ENCODE measurements at regions not wholly inside any gene's neighbourhood (a gene's known extent, or its start where the extent isn't known, plus 50 kb on each side); places are given as distances from the start of the nearest gene placed in this dataset.
A peak's percentile ranks its signal among the peaks of the same experiment; 100 is the strongest.

DNA sequence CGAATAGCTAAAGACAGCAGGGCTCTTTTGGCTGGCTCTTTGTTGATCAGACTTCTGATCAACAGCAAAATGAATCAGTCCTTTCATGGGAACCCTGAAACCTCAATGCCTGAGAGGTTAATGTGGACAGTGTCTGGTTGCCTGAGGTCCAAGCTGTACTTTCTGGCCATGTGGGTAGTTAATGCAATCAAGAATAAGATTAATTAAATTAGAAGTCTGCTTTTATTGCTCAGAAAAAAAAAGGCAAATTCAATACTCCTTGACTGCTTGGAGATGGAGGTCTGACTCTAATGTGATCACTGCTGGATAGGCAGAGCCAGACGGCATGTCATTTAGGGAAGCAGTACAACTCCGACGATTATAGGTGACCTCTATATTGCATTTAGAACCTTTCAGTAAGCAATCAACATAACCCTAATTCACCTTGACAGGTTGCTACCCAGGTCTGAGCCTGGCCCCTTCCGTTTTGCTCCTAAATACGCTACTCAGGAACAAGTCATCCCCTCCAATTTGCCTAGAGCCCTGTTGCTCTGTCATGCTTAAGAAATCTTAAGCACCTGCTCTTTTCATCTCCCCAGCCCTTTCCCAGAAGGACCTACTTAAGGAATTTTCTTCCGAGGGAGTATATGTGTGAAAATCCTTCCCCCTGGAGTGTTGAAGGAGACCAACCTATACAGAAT, 370.0 kb upstream of the SPTLC3 start:
- ATAC-seq = peak; percentile 22
- Histone ChIP-seq H3K4me3 (no peak overlapping the region), H3K27ac (no peak overlapping the region), H3K36me3 (no peaks in the 10 kb centered on the region), H3K4me1 (no peaks in the 10 kb centered on the region), H3K27me3 (no peaks in the 10 kb centered on the region), H3K9me3 (no peaks in the 10 kb centered on the region)
- intact Hi-C loops (cut with DNase I) = no loop called here
- no peak for DNase-seq
- TF ChIP-seq, protein P1, sequence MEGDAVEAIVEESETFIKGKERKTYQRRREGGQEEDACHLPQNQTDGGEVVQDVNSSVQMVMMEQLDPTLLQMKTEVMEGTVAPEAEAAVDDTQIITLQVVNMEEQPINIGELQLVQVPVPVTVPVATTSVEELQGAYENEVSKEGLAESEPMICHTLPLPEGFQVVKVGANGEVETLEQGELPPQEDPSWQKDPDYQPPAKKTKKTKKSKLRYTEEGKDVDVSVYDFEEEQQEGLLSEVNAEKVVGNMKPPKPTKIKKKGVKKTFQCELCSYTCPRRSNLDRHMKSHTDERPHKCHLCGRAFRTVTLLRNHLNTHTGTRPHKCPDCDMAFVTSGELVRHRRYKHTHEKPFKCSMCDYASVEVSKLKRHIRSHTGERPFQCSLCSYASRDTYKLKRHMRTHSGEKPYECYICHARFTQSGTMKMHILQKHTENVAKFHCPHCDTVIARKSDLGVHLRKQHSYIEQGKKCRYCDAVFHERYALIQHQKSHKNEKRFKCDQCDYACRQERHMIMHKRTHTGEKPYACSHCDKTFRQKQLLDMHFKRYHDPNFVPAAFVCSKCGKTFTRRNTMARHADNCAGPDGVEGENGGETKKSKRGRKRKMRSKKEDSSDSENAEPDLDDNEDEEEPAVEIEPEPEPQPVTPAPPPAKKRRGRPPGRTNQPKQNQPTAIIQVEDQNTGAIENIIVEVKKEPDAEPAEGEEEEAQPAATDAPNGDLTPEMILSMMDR (IDR thresholded peaks at IDR 0.05) = no peak

GRCh38 chr20:12640251-12640650, 368.5 kb upstream of the SPTLC3 start:
- DNase-seq = no peak
- H3K4me3 ChIP-seq = no peak overlapping the region
- no peaks in the 10 kb centered on the region for H3K27me3 ChIP-seq
- intact Hi-C loops (cut with DNase I) = no loop called here
- no peaks in the 10 kb centered on the region for H3K9me3 ChIP-seq
- H3K36me3 ChIP-seq = no peaks in the 10 kb centered on the region
- no peaks in the 10 kb centered on the region for H3K4me1 ChIP-seq
- TF ChIP-seq, protein P1 (IDR thresholded peaks at IDR 0.05) = no peak
- H3K27ac ChIP-seq = no peak overlapping the region
- ATAC-seq = no peak

- Histone ChIP-seq H3K9me3 (no peaks in the 10 kb centered on the region), H3K4me1 (no peaks in the 10 kb centered on the region), H3K36me3 (no peaks in the 10 kb centered on the region), H3K27me3 (no peaks in the 10 kb centered on the region), H3K27ac (no peak overlapping the region), H3K4me3 (no peak overlapping the region)
- no peak for DNase-seq
- no peak for ATAC-seq
- intact Hi-C loops (cut with DNase I) = no loop called here
- TF ChIP-seq, protein P1 (IDR thresholded peaks at IDR 0.05) = no peak
These were observed 367.2 kb upstream of the SPTLC3 start for GRCh38 chr20:12641619-12642018.

GRCh38 chr20:12644461-12644860, 364.3 kb upstream of the SPTLC3 start:
- DNase-seq (no peak), ATAC-seq (no peak)
- Histone ChIP-seq H3K4me1 (no peaks in the 10 kb centered on the region), H3K9me3 (no peaks in the 10 kb centered on the region), H3K36me3 (no peaks in the 10 kb centered on the region), H3K27me3 (no peaks in the 10 kb centered on the region), H3K27ac (no peak overlapping the region), H3K4me3 (no peak overlapping the region)
- TF ChIP-seq, protein P1 (IDR thresholded peaks at IDR 0.05) = no peak
- intact Hi-C loops (cut with DNase I) = no loop called here

- H3K4me1 ChIP-seq = no peaks in the 10 kb centered on the region
- no peak overlapping the region for H3K4me3 ChIP-seq
- no peaks in the 10 kb centered on the region for H3K27me3 ChIP-seq
- DNase-seq = no peak
- ATAC-seq = no peak
- intact Hi-C loops (cut with DNase I) = no loop called here
- no peaks in the 10 kb centered on the region for H3K9me3 ChIP-seq
- H3K27ac ChIP-seq = no peak overlapping the region
- TF ChIP-seq, protein P1 (IDR thresholded peaks at IDR 0.05) = no peak
- H3K36me3 ChIP-seq = no peaks in the 10 kb centered on the region
These were observed 359.5 kb upstream of the SPTLC3 start for GRCh38 chr20:12649234-12649633.

Measured in left lung (tissue), 4 donors.